ENCODE measurements at regions not wholly inside any gene's neighbourhood (a gene's known extent, or its start where the extent isn't known, plus 50 kb on each side); places are given as distances from the start of the nearest gene placed in this dataset.

DNA sequence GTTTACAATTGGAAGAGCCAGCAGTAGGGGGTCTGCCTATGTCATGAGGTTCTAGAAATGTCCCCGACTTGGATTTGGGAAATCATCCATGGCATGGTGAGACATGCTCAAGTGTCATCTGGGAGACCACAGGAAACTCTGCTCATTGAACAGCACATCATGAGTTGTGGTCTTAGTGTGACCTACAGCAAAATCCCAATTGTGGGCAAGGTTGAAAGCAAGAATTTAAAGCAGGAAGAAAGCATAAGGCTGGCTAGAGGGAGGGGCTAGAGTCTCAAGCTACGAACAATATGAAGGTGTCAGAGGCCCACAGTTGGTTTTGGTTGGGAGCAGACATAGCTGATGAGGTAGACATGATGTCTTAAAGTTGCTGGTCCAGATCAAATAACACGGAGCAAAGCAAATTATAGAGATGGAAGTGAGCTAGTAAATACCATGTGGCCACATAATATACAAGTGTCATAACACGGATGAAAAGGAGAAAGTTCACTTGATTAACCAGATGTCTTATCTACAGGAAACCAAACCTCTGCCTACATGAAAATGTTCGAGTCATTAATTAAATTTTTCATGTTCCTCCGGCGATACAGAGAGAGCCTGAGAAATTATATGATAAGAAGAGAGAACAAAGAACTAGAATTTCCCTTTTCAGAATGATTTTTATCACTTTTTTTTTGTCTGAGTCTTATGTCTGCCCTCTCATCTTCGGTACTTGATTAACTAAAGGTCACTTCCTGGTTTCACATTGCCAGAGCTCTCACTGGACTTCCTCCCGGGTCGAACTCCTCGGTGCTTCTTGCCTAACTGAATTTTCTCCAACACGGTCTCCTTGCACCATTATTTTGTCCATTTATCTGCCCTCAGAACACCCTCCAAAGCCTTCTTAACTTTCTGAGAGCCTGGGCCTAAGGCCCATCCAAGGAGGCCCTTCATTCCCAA, 67.5 kb upstream of the DUSP10 start:
- H3K4me3 ChIP-seq = no peak overlapping the region
- H3K79me2 ChIP-seq (ENCODE audit: insufficient read depth) = no peaks in the 10 kb centered on the region
- in situ Hi-C loops (cut with MboI) = no loop called here
- no peaks in the 10 kb centered on the region for H3K9me3 ChIP-seq (ENCODE audit: low read depth)
- H4K20me1 ChIP-seq (ENCODE audit: insufficient read depth) = no peaks in the 10 kb centered on the region
- WGBS, 2 experiments (ENCODE audit: low coverage in 1 of 2, low lambda C conversion rate in 2 of 2, missing lambda C conversion rate in 2 of 2) = 67 to 69% methylated on average over 12 of the region's 12 CpGs
- peaks cover 25% of the 10 kb centered on the region for H3K4me1 ChIP-seq (ENCODE audit: insufficient read depth)
- no peak for TF ChIP-seq EZH2phosphoT487 (IDR thresholded peaks at IDR 0.05; ENCODE audit: insufficient read depth, low read depth)
- no peak for TF ChIP-seq EZH2 (IDR thresholded peaks at IDR 0.05; ENCODE audit: insufficient read depth, poor library complexity, severe bottlenecking)
- no peaks in the 10 kb centered on the region for H3K36me3 ChIP-seq (ENCODE audit: low read depth)
- peaks cover 23% of the 10 kb centered on the region for H3F3A ChIP-seq (ENCODE audit: insufficient read depth)
- no peak for DNase-seq
- 0 out of 2 replicates have a peak overlapping the region, but pooled peaks have one; percentile 9 for H2AFZ ChIP-seq
- H3K9me2 ChIP-seq (ENCODE audit: insufficient read depth) = no peaks in the 10 kb centered on the region
- no peaks in the 10 kb centered on the region for H3K27me3 ChIP-seq (replicated peaks; ENCODE audit: insufficient read depth)
- peak overlapping the region; percentile 30 for H3K27ac ChIP-seq
- H3K9ac ChIP-seq = no peak overlapping the region
- peak overlapping the region; percentile 4 for H3K4me2 ChIP-seq (ENCODE audit: unreplicated experiment)

DNA sequence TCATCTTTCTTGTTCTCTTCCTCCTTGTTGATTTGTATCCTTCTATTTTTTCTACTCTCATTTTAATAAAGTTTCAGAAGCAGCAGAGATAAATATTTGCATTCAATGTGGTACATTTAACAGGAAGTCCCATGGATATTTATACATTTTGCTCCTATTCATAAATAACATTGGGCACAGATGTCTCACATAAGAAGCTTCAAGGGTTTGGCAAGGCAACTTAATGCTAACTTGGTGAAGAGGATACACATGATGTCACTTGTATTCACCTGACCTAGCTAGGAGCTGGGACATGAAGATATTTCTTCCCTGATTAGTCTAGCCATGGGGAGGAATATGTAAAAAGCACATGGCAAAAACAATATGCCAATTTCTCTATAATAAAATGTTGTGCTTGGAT, 65.1 kb upstream of the DUSP10 start:
- no peaks in the 10 kb centered on the region for H4K20me1 ChIP-seq (ENCODE audit: insufficient read depth)
- H2AFZ ChIP-seq = no peak overlapping the region
- no peaks in the 10 kb centered on the region for H3K9me2 ChIP-seq (ENCODE audit: insufficient read depth)
- TF ChIP-seq EZH2phosphoT487 (IDR thresholded peaks at IDR 0.05; ENCODE audit: insufficient read depth, low read depth) (no peak), EZH2 (IDR thresholded peaks at IDR 0.05; ENCODE audit: insufficient read depth, poor library complexity, severe bottlenecking) (no peak)
- no peak overlapping the region for H3K9ac ChIP-seq
- peaks cover 23% of the 10 kb centered on the region for H3F3A ChIP-seq (ENCODE audit: insufficient read depth)
- H3K36me3 ChIP-seq (ENCODE audit: low read depth) = no peaks in the 10 kb centered on the region
- in situ Hi-C loops (cut with MboI) = no loop called here
- no peak overlapping the region for H3K4me3 ChIP-seq
- no peaks in the 10 kb centered on the region for H3K27me3 ChIP-seq (replicated peaks; ENCODE audit: insufficient read depth)
- no peak overlapping the region for H3K27ac ChIP-seq
- H3K9me3 ChIP-seq (ENCODE audit: low read depth) = no peaks in the 10 kb centered on the region
- H3K4me2 ChIP-seq (ENCODE audit: unreplicated experiment) = no peak overlapping the region
- no peak for DNase-seq
- H3K4me1 ChIP-seq (ENCODE audit: insufficient read depth) = peaks cover 29% of the 10 kb centered on the region
- H3K79me2 ChIP-seq (ENCODE audit: insufficient read depth) = no peaks in the 10 kb centered on the region

DNA sequence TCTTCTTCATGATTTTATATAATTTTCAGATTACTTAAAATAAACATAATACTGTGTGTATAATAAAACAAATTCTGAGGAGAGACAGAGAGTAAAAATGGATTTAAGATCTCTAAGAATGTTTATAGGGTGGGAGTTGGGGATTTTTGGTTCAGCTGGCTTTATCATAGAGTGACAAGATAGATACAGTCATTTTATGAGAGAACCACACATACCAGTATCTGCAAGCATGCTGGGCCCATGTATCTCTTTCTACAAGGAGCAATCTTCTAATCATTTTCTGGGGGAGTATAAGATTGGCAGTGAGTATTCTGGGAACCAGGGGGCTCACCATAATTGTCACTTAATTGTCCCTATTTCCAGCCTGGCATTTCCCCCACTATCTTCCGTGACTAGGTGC, 64.3 kb upstream of the DUSP10 start:
- H3K4me2 ChIP-seq (ENCODE audit: unreplicated experiment) = no peak overlapping the region
- peaks cover 29% of the 10 kb centered on the region for H3K4me1 ChIP-seq (ENCODE audit: insufficient read depth)
- H3K9ac ChIP-seq = no peak overlapping the region
- 93 to 96% methylated on average over 1 of the region's 1 CpG for WGBS, 2 experiments (ENCODE audit: low coverage in 1 of 2, low lambda C conversion rate in 2 of 2, missing lambda C conversion rate in 2 of 2)
- no peaks in the 10 kb centered on the region for H3K79me2 ChIP-seq (ENCODE audit: insufficient read depth)
- DNase-seq = no peak
- H3F3A ChIP-seq (ENCODE audit: insufficient read depth) = peaks cover 23% of the 10 kb centered on the region
- H3K9me3 ChIP-seq (ENCODE audit: low read depth) = no peaks in the 10 kb centered on the region
- no peak overlapping the region for H3K4me3 ChIP-seq
- no peaks in the 10 kb centered on the region for H3K27me3 ChIP-seq (replicated peaks; ENCODE audit: insufficient read depth)
- H3K36me3 ChIP-seq (ENCODE audit: low read depth) = no peaks in the 10 kb centered on the region
- H3K27ac ChIP-seq = no peak overlapping the region
- H3K9me2 ChIP-seq (ENCODE audit: insufficient read depth) = no peaks in the 10 kb centered on the region
- TF ChIP-seq EZH2phosphoT487 (IDR thresholded peaks at IDR 0.05; ENCODE audit: insufficient read depth, low read depth) = no peak
- TF ChIP-seq EZH2 (IDR thresholded peaks at IDR 0.05; ENCODE audit: insufficient read depth, poor library complexity, severe bottlenecking) = no peak
- H2AFZ ChIP-seq = no peak overlapping the region
- no peaks in the 10 kb centered on the region for H4K20me1 ChIP-seq (ENCODE audit: insufficient read depth)
- in situ Hi-C loops (cut with MboI) = no loop called here

DNA sequence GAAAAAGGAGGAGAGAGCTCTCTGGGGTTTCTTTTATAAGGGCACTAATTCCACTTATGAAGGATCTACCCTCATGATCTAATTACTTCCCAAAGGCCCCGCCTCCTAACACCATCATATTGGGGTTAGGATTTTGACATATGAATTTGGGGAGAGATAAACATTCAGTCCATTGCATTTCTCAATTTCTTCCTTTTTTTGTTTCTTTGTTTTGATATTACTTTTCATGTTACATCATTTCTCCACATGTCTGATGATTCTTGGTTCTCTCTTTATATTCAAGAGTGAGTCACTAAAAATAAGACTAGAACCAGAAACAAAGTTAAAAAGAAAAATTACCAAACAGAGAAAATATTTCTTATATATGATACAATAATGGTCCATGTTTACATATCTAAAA, 63.2 kb upstream of the DUSP10 start:
- H3K4me1 ChIP-seq (ENCODE audit: insufficient read depth) = peaks cover 19% of the 10 kb centered on the region
- no peak overlapping the region for H3K4me3 ChIP-seq
- no peaks in the 10 kb centered on the region for H3K79me2 ChIP-seq (ENCODE audit: insufficient read depth)
- H3K27ac ChIP-seq = no peak overlapping the region
- H3K27me3 ChIP-seq (replicated peaks; ENCODE audit: insufficient read depth) = no peaks in the 10 kb centered on the region
- H3F3A ChIP-seq (ENCODE audit: insufficient read depth) = peaks cover 15% of the 10 kb centered on the region
- H2AFZ ChIP-seq = no peak overlapping the region
- no peaks in the 10 kb centered on the region for H4K20me1 ChIP-seq (ENCODE audit: insufficient read depth)
- H3K9me2 ChIP-seq (ENCODE audit: insufficient read depth) = no peaks in the 10 kb centered on the region
- H3K9ac ChIP-seq = no peak overlapping the region
- H3K9me3 ChIP-seq (ENCODE audit: low read depth) = no peaks in the 10 kb centered on the region
- in situ Hi-C loops (cut with MboI) = no loop called here
- no peak overlapping the region for H3K4me2 ChIP-seq (ENCODE audit: unreplicated experiment)
- H3K36me3 ChIP-seq (ENCODE audit: low read depth) = no peaks in the 10 kb centered on the region
- TF ChIP-seq EZH2phosphoT487 (IDR thresholded peaks at IDR 0.05; ENCODE audit: insufficient read depth, low read depth) = no peak
- no peak for TF ChIP-seq EZH2 (IDR thresholded peaks at IDR 0.05; ENCODE audit: insufficient read depth, poor library complexity, severe bottlenecking)
- no peak for DNase-seq
- WGBS, 2 experiments (ENCODE audit: low coverage in 1 of 2, low lambda C conversion rate in 2 of 2, missing lambda C conversion rate in 2 of 2) = 97 to 100% methylated on average over 1 of the region's 1 CpG

Data from GM23248 (cell line).